Neural cell (in vitro differentiated cells): ENCODE measurements at regions not wholly inside any gene's neighbourhood (a gene's known extent, or its start where the extent isn't known, plus 50 kb on each side); places are given as distances from the start of the nearest gene placed in this dataset.

ENCODE experiments used
- EP300 ChIP-seq: fragments of 450-650 bp; conservative IDR thresholded peaks from 2 replicates; pipeline ENCODE4 v1.6.1; 2014; ENCODE audit warnings: antibody characterized with exemption, mild to moderate bottlenecking, moderate library complexity; ENCODE audit not compliant: poor library complexity, severe bottlenecking
- EZH2 ChIP-seq: fragments of 200-600, 300-800 bp; shearing (Covaris generic), sonication (generic); IDR thresholded peaks from 2 replicates; pipeline ENCODE4 v1.6.1; 2014; ENCODE audit warnings: antibody characterized with exemption, low read length, borderline replicate concordance, mild to moderate bottlenecking; ENCODE audit not compliant: insufficient read depth, poor library complexity, severe bottlenecking
- POLR2AphosphoS5 ChIP-seq: IDR thresholded peaks from 2 replicates; pipeline ENCODE4 v1.6.1; 2012
- RAD21 ChIP-seq: fragments of 450-650 bp; conservative IDR thresholded peaks from 2 replicates; pipeline ENCODE4 v1.6.1; 2014; ENCODE audit warnings: antibody characterized with exemption, mild to moderate bottlenecking, moderate library complexity
- SMC3 ChIP-seq: fragments of 450-650 bp; conservative IDR thresholded peaks from 2 replicates; pipeline ENCODE4 v1.6.1; 2014; ENCODE audit warnings: antibody characterized with exemption, mild to moderate bottlenecking, moderate library complexity; ENCODE audit not compliant: poor library complexity
- TAF1 ChIP-seq: IDR thresholded peaks from 2 replicates; pipeline ENCODE4 v1.6.1; 2012; ENCODE audit warnings: low read depth
- TF ChIP-seq, protein P1 (sequence below): fragments of 450-650 bp; IDR thresholded peaks from 2 replicates; pipeline ENCODE4 v1.5.1; 2014; ENCODE audit warnings: antibody characterized with exemption, mild to moderate bottlenecking, moderate library complexity; ENCODE audit not compliant: poor library complexity, severe bottlenecking
- TF ChIP-seq, protein P2 (sequence below): IDR thresholded peaks from 2 replicates; pipeline ENCODE4 v1.6.1; 2012; ENCODE audit warnings: borderline replicate concordance

DNA sequence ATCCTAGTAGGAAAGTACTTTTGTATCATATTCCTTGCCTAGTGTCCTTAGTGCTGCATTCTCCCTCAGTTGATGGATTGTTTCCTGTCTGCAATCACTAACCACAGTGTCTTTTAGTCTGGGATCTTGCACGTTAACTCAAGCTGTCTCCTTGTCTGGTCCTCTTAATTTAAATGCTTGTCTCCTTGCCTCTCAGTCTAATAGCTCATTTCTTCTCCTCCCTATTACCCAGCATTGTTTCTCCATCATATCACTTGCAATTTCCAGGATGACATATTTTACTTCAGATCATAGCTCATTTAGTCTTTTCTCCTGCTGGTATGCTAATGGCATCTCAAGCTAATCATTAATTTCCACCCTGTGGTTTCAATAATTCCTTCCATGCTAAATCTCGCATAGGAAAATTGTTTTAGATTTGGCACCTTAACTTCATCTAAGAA lies 2052.0 kb upstream of the C9orf72 start:
- no peak for TF ChIP-seq TAF1
- TF ChIP-seq, protein P1, sequence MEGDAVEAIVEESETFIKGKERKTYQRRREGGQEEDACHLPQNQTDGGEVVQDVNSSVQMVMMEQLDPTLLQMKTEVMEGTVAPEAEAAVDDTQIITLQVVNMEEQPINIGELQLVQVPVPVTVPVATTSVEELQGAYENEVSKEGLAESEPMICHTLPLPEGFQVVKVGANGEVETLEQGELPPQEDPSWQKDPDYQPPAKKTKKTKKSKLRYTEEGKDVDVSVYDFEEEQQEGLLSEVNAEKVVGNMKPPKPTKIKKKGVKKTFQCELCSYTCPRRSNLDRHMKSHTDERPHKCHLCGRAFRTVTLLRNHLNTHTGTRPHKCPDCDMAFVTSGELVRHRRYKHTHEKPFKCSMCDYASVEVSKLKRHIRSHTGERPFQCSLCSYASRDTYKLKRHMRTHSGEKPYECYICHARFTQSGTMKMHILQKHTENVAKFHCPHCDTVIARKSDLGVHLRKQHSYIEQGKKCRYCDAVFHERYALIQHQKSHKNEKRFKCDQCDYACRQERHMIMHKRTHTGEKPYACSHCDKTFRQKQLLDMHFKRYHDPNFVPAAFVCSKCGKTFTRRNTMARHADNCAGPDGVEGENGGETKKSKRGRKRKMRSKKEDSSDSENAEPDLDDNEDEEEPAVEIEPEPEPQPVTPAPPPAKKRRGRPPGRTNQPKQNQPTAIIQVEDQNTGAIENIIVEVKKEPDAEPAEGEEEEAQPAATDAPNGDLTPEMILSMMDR = no peak
- peak; percentile 32 for TF ChIP-seq EP300
- TF ChIP-seq RAD21 = no peak
- no peak for TF ChIP-seq SMC3
- no peak for TF ChIP-seq EZH2
- no peak for TF ChIP-seq POLR2AphosphoS5
- TF ChIP-seq, protein P2, sequence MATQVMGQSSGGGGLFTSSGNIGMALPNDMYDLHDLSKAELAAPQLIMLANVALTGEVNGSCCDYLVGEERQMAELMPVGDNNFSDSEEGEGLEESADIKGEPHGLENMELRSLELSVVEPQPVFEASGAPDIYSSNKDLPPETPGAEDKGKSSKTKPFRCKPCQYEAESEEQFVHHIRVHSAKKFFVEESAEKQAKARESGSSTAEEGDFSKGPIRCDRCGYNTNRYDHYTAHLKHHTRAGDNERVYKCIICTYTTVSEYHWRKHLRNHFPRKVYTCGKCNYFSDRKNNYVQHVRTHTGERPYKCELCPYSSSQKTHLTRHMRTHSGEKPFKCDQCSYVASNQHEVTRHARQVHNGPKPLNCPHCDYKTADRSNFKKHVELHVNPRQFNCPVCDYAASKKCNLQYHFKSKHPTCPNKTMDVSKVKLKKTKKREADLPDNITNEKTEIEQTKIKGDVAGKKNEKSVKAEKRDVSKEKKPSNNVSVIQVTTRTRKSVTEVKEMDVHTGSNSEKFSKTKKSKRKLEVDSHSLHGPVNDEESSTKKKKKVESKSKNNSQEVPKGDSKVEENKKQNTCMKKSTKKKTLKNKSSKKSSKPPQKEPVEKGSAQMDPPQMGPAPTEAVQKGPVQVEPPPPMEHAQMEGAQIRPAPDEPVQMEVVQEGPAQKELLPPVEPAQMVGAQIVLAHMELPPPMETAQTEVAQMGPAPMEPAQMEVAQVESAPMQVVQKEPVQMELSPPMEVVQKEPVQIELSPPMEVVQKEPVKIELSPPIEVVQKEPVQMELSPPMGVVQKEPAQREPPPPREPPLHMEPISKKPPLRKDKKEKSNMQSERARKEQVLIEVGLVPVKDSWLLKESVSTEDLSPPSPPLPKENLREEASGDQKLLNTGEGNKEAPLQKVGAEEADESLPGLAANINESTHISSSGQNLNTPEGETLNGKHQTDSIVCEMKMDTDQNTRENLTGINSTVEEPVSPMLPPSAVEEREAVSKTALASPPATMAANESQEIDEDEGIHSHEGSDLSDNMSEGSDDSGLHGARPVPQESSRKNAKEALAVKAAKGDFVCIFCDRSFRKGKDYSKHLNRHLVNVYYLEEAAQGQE = no peak
